Stimulated activated CD8-positive, alpha-beta memory T cell treated with anti-CD3 and anti-CD28 coated beads, Interleukin-12 subunit alpha, Interleukin-12 subunit beta, amount 100 ng/mL, for 24 hours (primary cell): ENCODE measurements at regions not wholly inside any gene's neighbourhood (a gene's known extent, or its start where the extent isn't known, plus 50 kb on each side); places are given as distances from the start of the nearest gene placed in this dataset.

ENCODE experiments used
- DNase-seq: peaks from one replicate; pipeline ENCODE4 v3.0.0-alpha.2; 2020; ENCODE audit errors: extremely low read depth

DNA sequence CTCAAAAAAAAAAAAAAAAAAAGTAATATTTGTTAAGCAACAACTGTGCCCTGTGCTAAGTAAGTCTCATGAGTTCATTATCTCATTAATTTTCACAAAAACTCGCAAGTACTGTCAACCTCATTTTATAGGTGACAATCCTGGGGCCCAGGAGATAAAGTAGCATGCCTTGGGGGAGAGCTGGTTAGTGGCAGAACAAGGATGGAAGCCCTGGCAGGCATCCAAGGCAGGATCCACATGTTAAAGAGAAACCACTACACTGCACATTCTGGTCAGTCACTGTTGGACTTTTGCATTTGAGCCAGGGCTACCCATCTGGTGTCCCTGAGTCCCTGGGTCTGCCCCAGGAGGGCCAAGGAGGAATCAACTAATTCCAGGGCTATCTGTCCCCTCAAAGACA lies 54.6 kb downstream of the ZFP36L2 start:
- no peak for DNase-seq

DNA sequence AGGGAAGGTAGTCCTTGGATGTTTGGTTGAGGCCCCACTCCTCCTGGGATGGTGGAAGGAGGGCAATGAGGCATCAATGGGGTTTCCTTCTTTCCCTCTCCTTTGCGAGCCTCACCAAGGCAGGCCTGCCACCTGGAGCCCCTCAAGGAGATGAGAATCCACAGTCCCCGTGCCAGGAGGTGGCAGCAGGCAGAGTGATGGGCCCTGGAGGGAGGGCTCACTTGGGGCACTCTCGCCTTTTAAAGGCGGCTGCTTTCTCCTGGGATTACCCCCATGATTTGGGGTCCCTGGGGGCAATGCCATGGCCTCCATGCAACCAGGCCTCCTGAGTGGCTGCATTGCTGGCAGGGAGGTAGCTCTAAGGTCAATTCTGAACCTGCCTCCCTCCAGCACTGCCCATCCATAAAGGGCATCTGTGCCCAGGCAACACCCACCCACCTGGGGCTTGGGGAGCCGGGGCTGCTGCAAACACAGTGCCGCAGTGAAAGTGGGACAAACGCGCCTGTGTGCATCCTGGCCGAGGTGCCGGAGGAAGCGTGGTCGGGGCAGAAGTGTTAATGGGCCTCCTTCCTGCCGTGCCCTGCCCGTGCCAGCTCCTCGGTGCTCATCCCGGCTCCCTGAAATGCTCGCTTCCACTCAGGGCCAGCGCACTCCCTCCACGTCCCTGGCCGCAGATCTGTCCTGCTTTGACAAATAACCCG lies 55.9 kb downstream of the ZFP36L2 start:
- DNase-seq = no peak

DNA sequence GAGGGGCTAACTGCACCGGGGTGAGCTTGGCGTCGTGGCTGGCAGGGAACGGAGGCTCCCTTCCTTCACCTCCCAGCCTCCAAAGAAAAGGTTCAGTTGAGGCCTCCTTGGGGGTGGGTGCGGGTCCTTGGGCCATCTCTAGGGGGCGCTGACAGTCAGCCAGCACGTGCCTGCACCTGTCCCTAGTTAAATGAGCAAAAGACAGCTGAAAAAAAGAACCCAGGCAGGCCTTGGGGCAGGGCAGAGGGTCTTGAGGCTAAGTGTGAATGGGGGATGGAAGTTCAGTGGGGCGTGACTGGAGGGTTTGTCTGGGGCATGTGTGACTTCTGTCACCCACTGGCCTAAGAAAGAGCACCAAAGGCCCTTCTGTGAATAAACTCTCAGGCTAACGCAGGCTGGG lies 56.4 kb downstream of the ZFP36L2 start:
- no peak for DNase-seq

DNA sequence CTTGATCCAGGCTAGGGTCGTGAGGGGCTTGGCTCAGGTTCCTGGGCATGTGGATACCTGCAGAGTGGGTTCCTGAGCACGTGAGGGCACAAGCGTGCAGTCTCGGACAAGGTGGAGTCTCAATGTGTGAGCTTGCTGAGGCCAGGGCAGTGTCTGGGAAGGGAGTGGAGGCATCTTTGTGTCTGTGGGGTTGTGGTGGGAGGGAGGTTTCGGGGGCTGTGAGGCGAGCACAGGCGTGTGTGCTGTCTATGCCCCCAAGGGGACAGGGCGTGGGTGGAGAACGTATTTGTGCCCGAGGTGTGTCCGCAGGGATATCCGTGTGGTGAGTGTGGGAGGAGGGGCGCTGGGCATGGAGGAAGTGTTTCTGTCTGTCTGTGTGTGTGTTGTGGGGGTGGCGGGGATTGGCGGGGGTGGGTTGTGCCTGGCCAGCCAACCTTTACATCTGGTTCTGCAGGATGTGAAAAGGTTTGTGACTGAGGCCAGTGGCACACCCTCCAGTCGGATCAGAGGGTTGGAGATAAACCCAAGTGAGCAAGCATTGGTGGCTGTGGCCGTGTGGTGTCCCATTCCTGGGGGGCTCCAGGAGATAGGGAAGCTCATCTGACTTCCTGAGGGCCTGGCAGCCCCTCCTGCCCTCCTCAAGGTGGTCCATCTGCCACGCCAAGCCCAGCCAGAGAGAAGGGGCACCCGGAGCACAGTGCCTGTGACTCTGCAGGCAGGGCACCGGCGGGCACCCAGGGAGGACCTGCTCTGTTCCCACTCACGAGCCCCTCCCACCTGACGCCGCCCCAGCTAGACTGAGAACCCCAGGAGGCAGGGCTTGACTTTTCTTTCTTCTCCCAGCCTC lies 57.1 kb downstream of the ZFP36L2 start:
- DNase-seq = no peak

DNA sequence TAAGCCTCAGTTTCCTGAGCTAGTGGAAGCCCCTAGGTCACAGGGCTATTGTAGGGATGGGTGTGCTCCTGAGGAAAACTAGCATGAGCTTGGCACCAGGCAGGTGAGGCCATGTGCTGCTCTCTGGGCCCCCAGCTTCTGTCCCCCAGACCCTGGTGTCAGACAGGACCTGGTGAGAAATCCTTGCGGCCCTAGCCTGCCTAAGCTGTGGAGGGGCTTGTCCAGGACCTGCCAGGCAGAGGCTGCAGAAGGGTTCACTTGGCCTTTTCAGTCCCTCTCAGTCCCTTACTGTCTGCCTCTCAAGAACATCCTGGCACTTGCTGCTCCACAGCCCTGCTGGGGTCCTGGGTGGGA lies 58.4 kb downstream of the ZFP36L2 start:
- DNase-seq = no peak

DNA sequence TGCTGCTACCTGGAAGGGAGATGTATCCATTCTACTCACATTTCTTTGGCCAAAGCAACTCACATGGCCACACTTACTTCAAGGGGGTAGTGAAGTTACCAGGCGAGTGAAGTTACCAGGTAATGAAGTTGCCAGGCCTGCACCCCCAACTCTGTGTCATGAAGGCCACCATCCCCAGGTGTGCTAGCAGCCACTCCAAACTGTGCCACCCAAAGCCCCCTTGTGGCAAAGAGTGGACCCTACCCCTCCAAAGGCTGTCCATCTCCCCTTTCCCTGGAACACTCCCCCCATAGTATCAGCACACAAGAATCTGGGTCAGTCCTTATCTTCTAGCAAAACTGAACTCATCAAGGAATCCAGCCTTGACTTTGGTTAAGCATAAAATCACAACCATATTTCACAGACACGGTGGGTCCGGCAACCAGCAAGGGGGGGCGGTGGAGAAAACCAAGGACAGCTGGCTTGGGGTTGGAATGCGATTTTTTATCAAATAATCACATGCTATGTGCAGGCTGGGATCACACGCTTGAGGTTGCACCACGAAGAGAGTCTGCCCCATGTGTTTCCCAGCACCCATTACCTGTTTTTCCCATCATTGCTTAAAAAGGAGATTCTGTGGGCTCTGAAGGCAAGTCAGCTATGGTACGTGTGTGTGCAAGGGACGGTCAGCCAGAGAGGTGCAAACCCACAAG lies 60.9 kb downstream of the ZFP36L2 start:
- no peak for DNase-seq

DNA sequence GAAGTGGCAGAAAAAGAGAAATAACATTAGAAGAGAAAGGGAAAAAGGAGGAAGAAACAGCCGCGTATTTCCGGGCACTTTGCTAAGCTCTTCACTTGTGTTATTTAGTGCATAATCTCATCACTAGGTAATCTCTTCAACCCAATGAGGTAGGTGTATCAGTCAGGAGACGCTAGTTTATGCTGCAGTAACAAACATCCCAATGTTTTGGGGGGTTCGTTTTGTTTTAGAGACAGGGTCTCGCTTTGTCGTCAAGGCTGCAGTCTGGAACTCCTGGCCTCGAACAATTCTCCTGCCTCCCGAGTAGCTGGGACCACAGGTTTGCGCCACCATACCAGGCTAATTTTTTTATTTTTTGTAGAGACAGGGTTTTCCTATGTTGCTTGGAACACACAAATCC lies 61.7 kb downstream of the ZFP36L2 start:
- DNase-seq = no peak

DNA sequence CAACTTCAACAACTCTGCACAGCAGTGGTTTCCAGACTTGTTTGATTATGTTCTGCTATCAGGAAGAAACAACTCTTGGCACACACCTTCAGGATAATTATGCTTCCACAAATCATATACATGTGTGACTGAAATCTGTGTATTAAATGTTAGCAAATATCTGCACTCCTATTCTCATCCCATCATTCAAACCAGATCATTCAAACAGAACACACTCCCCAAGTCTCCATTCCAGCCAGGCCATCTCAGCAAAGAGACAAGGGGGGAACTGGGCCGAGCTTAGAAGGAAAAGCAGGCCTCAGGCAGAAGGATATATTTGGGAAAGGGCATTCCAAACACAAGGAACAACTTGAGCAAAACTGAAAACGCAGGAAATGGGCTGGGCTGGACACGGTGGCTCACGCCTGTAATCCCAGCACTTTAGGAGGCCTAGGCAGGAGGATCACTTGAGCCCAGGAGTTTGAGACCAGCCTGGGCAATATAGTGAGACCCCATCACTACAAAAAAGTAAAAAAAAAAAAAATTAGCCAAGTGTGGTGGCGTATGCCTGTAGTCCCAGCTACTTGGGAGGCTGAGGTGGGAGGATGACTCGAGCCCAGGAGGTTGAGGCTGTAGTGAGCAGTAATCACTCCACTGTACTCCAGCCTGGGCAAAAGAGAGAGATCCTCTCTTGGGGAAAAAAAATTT lies 62.7 kb downstream of the ZFP36L2 start:
- DNase-seq = no peak

DNA sequence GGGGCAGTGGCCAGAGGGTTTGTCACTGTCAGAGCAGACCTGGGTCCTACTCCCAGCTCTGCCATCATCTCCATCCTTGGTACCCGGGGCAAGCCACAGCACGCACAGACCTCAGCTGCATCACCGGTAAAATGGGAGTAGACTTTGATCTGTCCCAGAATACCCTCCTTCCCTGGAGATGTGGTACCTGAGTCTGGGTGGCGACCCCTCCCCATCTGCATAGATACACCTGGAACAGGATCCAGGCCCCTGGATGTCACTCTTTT lies 64.0 kb downstream of the ZFP36L2 start:
- DNase-seq = no peak

DNA sequence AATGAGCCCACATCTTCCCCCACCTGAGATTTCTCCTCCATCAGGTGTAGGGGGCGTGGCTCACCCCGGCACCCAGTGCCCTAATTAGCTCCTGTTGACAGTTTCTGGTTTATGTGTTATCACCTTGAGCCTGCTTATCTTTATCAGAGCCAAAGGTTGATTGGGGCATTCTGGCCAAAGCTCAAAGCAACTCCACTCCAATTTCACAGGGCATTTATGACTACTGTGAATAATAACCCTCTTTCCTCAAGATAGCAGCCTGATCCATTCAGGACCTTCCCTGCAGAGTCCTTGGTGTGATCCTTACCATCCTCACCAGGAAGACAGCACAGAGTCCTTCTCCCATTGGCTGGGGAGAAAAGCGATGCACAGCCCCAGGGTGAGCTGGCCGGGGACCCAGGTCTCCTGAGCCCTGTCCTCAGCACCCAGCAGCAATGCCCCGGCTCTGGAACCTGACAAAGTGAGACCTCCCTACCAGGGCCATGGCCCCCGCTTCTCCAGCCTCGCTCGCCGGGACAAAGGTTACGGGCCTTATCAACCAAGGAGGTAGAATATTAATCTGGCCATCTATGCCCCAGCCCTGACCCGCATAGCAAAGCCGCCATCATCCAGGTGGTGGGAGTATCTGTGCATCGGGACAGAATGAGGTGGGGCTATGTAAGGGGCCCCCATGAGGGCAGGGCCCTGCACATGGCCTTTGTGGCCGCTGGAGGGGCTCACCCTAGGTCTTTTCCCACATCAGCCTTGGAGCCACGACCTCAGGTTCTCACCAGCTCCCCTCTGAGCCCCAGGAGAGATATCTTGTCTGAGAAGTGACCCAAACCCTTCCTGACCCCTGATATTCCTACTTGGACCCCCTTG lies 64.5 kb downstream of the ZFP36L2 start:
- no peak for DNase-seq

DNA sequence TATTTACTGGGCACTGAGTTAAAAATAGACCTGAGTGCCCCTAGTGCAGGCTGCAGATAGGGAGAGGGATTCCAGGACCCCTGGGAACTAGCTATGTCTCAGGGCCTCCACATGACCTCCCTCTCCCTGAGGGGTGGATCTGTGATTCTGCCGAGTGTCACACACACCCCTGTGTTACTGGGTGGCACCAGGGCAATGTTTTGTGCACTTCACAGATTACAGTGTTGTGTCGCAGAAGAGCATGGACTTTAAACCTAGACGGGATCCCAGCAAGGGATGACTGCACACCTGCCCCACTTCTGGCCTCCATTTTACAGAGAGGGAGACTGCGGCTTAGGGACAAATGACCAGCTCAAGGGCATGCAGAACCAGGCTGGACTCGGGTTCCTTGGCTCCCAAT lies 65.6 kb downstream of the ZFP36L2 start:
- no peak for DNase-seq

DNA sequence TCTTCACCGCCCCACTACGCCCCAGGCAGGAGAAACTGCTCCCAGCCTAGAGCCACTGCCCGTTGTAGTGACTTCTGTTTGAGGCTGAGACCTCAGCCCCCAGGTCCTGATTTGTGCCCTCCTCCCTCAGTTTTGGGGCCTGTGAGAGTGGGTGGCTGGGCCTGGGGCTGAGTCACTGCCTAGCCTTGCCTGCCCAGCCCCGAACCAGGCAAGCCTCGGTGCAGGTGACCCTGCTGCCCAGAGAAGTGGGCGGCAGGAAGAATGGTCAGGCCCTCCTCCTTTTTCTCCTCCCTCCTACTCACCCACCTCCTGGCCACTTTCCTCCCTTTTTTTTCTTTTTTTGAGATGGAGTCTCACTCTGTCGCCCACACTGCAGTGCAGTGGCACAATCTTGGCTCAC lies 66.6 kb downstream of the ZFP36L2 start:
- no peak for DNase-seq

DNA sequence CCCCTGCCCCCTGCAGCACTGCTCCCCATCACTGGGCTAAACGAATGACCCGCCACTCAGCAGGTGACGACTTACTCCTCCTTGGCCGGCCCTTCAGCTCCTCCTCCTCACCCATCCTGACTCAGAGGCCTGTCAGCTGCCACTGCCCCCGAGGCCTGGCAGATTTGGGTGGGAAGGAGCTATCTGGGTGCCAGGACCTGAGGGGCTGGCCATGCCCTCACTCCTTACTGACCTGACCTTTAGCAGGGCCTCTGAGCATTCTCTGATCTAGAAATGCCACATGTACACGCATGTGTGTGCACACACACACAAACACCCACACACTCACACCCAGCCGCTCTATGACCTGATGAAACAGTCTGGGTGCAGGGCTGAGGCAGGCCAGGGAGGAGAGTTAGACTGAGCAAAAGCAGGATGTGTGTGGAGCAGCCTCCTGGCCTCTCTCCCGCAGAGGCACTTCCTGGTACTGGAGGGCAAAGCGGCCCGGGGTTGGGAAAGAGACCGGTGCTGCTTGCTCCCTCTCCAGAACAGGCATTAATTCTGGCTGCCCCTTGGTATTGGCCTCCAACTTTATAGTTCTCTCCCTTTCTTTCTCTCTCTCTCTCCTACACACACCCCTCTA lies 68.0 kb downstream of the ZFP36L2 start:
- no peak for DNase-seq

DNA sequence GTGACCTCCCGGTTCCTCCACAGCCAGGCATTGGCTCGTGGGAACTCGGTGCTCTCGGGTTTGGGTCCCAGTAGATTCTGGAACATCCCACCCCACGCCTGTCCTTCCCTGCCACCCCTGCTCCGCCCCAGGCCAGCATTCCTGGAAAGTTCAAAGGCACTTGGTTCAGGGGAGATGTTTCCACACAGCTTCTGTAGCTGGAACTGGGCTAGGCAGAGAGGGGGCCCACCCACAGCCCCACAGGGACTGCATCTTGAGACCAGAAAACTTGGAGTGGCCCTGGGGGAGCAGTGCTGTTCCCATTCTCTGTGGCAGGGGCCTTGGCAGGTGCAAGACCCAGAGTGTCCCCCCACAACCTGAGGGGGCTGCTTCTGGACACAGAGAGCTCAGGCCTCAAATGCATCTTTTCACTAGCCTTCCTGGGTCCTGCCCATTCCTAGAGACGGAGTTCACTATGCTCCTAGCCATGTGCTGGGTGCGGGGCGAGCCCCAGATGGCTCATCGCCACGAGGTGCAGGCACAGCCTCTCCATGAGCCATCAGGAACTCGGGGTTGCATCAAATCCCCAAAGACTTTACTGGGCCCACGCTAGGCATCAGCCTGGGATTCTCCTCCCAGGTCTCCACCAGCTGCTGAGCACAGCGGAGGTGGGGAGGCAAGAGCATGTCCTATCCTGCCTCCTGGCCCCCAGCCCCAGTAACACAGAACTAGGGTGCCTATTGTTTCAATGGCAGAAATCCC lies 68.7 kb downstream of the ZFP36L2 start:
- DNase-seq = no peak

DNA sequence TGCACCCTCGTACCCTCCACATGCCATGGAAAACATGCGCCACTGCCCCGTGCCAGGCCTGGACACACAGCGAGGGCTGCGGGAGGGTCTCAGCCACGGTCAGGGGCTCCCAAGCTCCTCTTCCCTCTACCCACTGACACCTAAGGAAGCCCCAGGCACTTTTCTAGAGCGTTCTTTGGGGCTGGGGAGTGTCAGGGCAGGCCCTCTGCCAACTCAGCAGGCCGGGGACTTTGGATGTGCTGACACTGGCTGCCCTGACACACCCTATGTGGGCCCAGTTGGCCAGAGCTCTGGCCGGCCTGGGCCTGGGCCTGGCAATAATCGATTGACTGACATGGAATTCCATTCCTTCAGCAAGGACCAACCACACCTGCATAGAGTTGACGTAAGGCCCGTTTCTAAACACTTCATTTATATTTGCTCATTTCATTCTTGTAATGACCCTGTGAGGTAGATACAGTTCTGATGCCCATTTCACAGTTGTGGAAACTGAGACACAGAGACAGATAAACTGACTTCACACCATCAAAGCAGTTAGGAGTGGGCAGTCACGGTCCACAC lies 70.5 kb downstream of the ZFP36L2 start:
- no peak for DNase-seq

DNA sequence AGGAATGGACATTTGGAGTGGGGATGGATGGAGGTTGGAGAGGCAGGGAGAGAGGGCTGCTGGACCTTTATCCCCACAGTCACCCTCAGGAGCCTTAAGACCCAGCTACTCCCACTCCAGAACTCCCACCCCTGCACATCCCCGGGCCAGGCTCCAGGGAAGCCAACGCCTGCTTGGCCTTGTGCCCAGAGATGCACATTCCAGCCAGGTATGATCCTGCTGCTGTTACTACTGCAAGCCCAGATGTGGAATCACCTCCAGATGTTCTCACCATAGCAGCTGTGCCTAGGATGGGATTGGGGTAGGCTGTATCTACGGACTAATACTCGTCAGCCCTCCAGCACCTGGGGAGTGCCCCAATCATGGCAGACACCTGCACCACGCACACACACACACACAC lies 71.7 kb downstream of the ZFP36L2 start:
- DNase-seq = no peak

DNA sequence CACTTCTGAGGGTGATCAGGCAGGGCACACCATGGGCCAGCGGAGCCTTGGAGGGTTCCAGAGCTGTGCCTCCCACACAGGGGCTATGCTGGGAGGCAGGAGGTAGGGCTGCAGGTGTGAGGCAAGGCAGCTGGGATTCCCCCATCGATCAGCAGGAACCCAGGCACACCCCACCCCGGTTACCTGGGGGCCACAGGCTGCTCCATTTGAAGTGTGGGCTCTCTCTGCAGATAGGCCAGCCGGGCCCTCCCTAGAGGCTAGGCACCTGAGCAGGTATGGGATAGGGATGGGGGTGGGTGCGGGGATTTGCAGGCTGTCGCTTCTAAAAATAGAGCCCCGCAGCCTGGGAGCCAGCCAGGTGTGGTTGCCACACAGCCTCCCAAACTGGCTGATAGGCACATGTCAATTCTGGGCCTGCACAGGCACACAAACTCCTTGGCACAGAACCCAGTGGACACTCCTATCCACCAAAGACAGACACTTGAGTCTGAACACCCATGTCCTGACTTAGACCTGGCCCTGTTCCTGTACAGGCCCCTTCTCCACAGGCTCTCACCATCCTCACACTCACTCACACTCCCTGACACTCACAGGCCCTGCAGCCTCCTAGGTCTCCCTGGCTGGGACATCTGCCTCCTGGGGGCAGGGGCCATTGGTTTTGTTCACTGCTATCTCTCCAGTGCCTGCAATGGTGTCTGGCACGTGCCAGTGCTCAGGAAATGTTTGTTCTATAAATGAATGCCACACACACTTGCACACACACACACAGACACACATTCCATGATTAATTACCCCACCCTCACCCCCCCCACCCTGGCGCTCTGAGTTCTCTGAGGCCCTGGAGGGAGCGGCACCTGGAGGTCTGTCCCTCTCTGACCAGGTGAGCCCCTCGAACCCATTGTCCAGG lies 73.4 kb downstream of the ZFP36L2 start:
- DNase-seq = no peak

DNA sequence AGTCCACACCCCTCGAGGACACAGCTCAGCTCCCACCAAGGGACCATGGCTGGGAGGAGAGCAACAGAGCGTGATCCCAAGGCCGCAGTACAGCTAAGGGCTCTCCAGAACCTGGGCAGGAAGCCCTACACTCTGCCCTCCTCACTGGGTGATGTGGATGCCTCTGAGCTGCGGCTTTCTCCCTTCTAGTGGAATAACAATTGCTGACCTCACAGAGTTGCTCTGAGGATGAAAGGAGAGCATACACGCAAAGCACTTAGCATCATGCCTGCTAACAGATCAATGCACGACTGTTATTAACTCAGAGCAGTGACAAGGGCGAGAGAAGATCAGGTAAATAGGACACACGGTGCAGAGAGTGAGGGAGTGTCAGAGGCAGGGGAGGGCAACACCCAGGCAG lies 74.2 kb downstream of the ZFP36L2 start:
- no peak for DNase-seq

DNA sequence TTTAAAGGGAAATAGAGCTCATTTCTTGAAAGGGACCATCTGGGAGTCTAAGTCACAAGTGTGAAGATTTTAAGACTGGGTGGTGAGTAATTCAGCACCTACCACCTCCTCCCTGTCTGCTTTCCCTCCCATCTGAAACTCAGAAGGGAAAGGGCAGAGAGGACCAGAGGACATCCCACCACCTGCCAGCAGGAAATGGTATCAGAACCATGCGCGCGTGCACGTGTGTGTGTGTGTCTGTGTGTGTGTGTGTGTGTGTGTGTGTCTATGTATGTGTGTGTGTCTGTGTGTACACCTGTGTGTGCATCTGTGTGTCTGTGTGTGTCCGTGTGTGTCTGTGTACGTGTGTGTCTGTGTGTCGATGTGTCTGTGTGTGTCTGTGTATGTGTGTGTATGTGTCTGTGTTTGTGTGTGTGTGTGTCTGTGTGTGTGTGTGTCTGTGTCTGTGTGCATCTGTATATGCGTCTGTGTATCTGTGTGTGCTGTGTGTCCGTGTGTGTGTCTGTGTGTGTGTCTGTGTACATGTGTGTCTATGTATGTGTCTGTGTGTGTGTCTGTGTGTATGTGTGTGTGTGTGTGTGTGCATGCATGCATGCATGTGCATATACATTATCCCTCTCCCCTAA lies 76.8 kb downstream of the ZFP36L2 start:
- DNase-seq = no peak
